Muscle of back (tissue), 3 donors: ENCODE measurements at regions not wholly inside any gene's neighbourhood (a gene's known extent, or its start where the extent isn't known, plus 50 kb on each side); places are given as distances from the start of the nearest gene placed in this dataset.

ENCODE experiments used
- DNase-seq, 3 donors: peaks; one replicate each; pipeline versions ENCODE4 v3.0.0 to v3.0.0-alpha.2; 2013

- peak in 2 of 3 donors; percentile 16 to 40 for DNase-seq
Measured at GRCh38 chr7:13293264-13294002, 606.0 kb downstream of the ARL4A start.

GRCh38 chr7:13307040-13307439, 619.6 kb downstream of the ARL4A start:
- no peak for DNase-seq

- no peak for DNase-seq
Measured at GRCh38 chr7:13308423-13308822, 621.0 kb downstream of the ARL4A start.

- DNase-seq, result no peak
Measured at GRCh38 chr7:13309535-13309934, 622.1 kb downstream of the ARL4A start.

- no peak for DNase-seq
Measured at GRCh38 chr7:13312307-13312706, 624.9 kb downstream of the ARL4A start.

- DNase-seq, result no peak
Measured at GRCh38 chr7:13320333-13320732, 632.9 kb downstream of the ARL4A start.

- peak in 2 of 3 donors; percentile 3 to 26 for DNase-seq
Measured at GRCh38 chr7:13321316-13321715, 633.9 kb downstream of the ARL4A start.

- DNase-seq, result no peak
Measured at GRCh38 chr7:13322126-13322525, 634.7 kb downstream of the ARL4A start.

- DNase-seq, result no peak
Measured at GRCh38 chr7:13327669-13328068, 640.2 kb downstream of the ARL4A start.

GRCh38 chr7:13333371-13333770, 645.9 kb downstream of the ARL4A start:
- DNase-seq, result peak; percentile 27 to 52 (median 30)

GRCh38 chr7:13336227-13336626, 648.8 kb downstream of the ARL4A start:
- DNase-seq, result peak; percentile 3 to 35 (median 32)

- DNase-seq, result no peak
Measured at GRCh38 chr7:13352677-13353076, 636.8 kb downstream of the ETV1 start.

GRCh38 chr7:13359656-13360055, 629.8 kb downstream of the ETV1 start:
- no peak for DNase-seq

GRCh38 chr7:13386741-13387140, 602.7 kb downstream of the ETV1 start:
- DNase-seq, result no peak

GRCh38 chr7:13407911-13408310, 581.6 kb downstream of the ETV1 start:
- no peak for DNase-seq

GRCh38 chr7:13411151-13411550, 578.3 kb downstream of the ETV1 start:
- no peak for DNase-seq

- DNase-seq, result no peak
Measured at GRCh38 chr7:13411636-13412035, 577.8 kb downstream of the ETV1 start.

GRCh38 chr7:13414181-13414580, 575.3 kb downstream of the ETV1 start:
- no peak for DNase-seq

- DNase-seq, result peak; percentile 11 to 30 (median 12)
Measured at GRCh38 chr7:13414661-13415107, 574.8 kb downstream of the ETV1 start.

- DNase-seq, result no peak
Measured at GRCh38 chr7:13416071-13416470, 573.4 kb downstream of the ETV1 start.

- no peak for DNase-seq
Measured at GRCh38 chr7:13416544-13416943, 572.9 kb downstream of the ETV1 start.

- peak in 2 of 3 donors; percentile 2 to 15 for DNase-seq
Measured at GRCh38 chr7:13420726-13421125, 568.7 kb downstream of the ETV1 start.

- no peak for DNase-seq
Measured at GRCh38 chr7:13421776-13422175, 567.7 kb downstream of the ETV1 start.

GRCh38 chr7:13433946-13434345, 555.5 kb downstream of the ETV1 start:
- DNase-seq, result no peak
